Right atrium auricular region (tissue), 2 donors: ENCODE measurements at regions not wholly inside any gene's neighbourhood (a gene's known extent, or its start where the extent isn't known, plus 50 kb on each side); places are given as distances from the start of the nearest gene placed in this dataset.

Experiments
- DNase-seq: peaks from one replicate; pipeline ENCODE4 v3.0.0-alpha.2; 2019; ENCODE audit warnings: low spot score
- H3K27ac ChIP-seq, 2 donors: fragments of 200-600 bp; sonication (generic); 1 replicate in 1 of 2; 2 replicates in 1 of 2; pipeline ENCODE4 v1.5.1; 2016 to 2019
- H3K27me3 ChIP-seq, 2 donors: fragments of 200-600 bp; sonication (generic); one replicate each; pipeline versions ENCODE4 v1.5.1 to v1.6.0; 2017 to 2019
- H3K36me3 ChIP-seq: fragments of 200-600 bp; sonication (generic); one replicate; pipeline ENCODE4 v1.5.1; 2016
- H3K4me1 ChIP-seq, 2 donors: fragments of 200-600 bp; sonication (generic); one replicate each; pipeline versions ENCODE4 v1.5.1 to v1.6.0; 2017 to 2019
- H3K4me3 ChIP-seq, 2 donors: fragments of 200-600 bp; sonication (generic); 1 replicate in 1 of 2; 2 replicates in 1 of 2; pipeline ENCODE4 v1.5.1; 2017 to 2019; ENCODE audit warnings: mild to moderate bottlenecking in 1 of 2, moderate library complexity in 1 of 2
- H3K9me3 ChIP-seq, 2 donors: fragments of 200-600 bp; sonication (generic); one replicate each; pipeline ENCODE4 v1.5.1; 2019
- TF ChIP-seq, protein P1 (sequence below), 2 donors: fragments of 200-600 bp; sonication (generic); IDR thresholded peaks; one replicate each; pipeline ENCODE4 v1.5.1; 2019; ENCODE audit warnings: antibody characterized with exemption in 2 of 2

GRCh38 chr2:101533561-101534148, 58.7 kb upstream of the RFX8 start:
- DNase-seq, result no peak
- H3K4me3 ChIP-seq, result no peak overlapping the region
- peaks cover 0 to 9% of the 10 kb centered on the region in 2 donors for H3K4me1 ChIP-seq

GRCh38 chr2:101528501-101528900, 53.6 kb upstream of the RFX8 start:
- no peak overlapping the region for H3K27ac ChIP-seq
- H3K9me3 ChIP-seq, result no peaks in the 10 kb centered on the region
- H3K4me1 ChIP-seq, result peaks cover 0 to 2% of the 10 kb centered on the region in 2 donors
- TF ChIP-seq, protein P1, sequence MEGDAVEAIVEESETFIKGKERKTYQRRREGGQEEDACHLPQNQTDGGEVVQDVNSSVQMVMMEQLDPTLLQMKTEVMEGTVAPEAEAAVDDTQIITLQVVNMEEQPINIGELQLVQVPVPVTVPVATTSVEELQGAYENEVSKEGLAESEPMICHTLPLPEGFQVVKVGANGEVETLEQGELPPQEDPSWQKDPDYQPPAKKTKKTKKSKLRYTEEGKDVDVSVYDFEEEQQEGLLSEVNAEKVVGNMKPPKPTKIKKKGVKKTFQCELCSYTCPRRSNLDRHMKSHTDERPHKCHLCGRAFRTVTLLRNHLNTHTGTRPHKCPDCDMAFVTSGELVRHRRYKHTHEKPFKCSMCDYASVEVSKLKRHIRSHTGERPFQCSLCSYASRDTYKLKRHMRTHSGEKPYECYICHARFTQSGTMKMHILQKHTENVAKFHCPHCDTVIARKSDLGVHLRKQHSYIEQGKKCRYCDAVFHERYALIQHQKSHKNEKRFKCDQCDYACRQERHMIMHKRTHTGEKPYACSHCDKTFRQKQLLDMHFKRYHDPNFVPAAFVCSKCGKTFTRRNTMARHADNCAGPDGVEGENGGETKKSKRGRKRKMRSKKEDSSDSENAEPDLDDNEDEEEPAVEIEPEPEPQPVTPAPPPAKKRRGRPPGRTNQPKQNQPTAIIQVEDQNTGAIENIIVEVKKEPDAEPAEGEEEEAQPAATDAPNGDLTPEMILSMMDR (IDR thresholded peaks at IDR 0.05), result no peak
- H3K36me3 ChIP-seq, result no peaks in the 10 kb centered on the region
- no peak overlapping the region for H3K4me3 ChIP-seq
- no peaks in the 10 kb centered on the region for H3K27me3 ChIP-seq
- DNase-seq, result no peak

More at GRCh38 chr2:101533561-101534148, 58.7 kb upstream of the RFX8 start:
- Histone ChIP-seq H3K27me3 (no peaks in the 10 kb centered on the region), H3K9me3 (no peaks in the 10 kb centered on the region), H3K27ac (peak overlapping the region; percentile 54 to 59), H3K36me3 (no peaks in the 10 kb centered on the region)
- TF ChIP-seq, protein P1 (IDR thresholded peaks at IDR 0.05), result no peak

- Histone ChIP-seq H3K36me3 (no peaks in the 10 kb centered on the region), H3K4me1 (no peaks in the 10 kb centered on the region), H3K4me3 (no peak overlapping the region), H3K27ac (no peak overlapping the region), H3K27me3 (no peaks in the 10 kb centered on the region), H3K9me3 (no peaks in the 10 kb centered on the region)
- DNase-seq, result no peak
- TF ChIP-seq, protein P1 (IDR thresholded peaks at IDR 0.05), result no peak
These were observed 50.0 kb upstream of the RFX8 start for GRCh38 chr2:101524806-101525430.
